SK-N-SH (cell line): ENCODE measurements at regions not wholly inside any gene's neighbourhood (a gene's known extent, or its start where the extent isn't known, plus 50 kb on each side); places are given as distances from the start of the nearest gene placed in this dataset.

Source experiments
- CTCF ChIA-PET: fragments of 300-600, 350-600 bp; formaldehyde crosslinking; extraction: SDS; loops from one replicate; lab custom pipeline; 2021; lab: Yijun Ruan, JAX
- POLR2A ChIA-PET: fragments of 350-600 bp; sonication (Branson Sonifier 250); formaldehyde crosslinking; extraction: SDS; loops from one replicate; lab custom pipeline; 2020; ENCODE audit warnings: antibody characterized with exemption, inconsistent platforms; lab: Yijun Ruan, JAX
- DNase-seq: peaks from one replicate; pipeline ENCODE4 v3.0.0; 2012
- H2AFZ ChIP-seq: fragments of 200-600 bp; sonication (generic); 2 replicates; pipeline ENCODE4 v1.8.1; 2016; ENCODE audit warnings: antibody characterized with exemption, mild to moderate bottlenecking, low read depth
- H3F3A ChIP-seq: fragments of 200-600 bp; sonication (generic); replicated peaks from 2 replicates; pipeline ENCODE3; 2016; ENCODE audit warnings: antibody characterized with exemption, mild to moderate bottlenecking; ENCODE audit not compliant: insufficient read depth
- H3K27ac ChIP-seq, 2 experiments: fragments of 200-500 bp in 1 of 2; fragments of 200-600 bp in 1 of 2; sonication (Bioruptor generic) in 1 of 2; sonication (generic), shearing (Covaris generic) in 1 of 2; 2 replicates each; pipeline versions ENCODE4 v1.5.1 to v1.6.1; 2014 to 2016; ENCODE audit warnings: low read depth in 2 of 2, inconsistent platforms in 1 of 2, low read length in 1 of 2, mild to moderate bottlenecking in 1 of 2, mixed read lengths in 1 of 2
- H3K27me3 ChIP-seq: fragments of 200-600 bp; sonication (generic), shearing (Covaris generic); 2 replicates; pipeline ENCODE4 v1.6.1; 2016; ENCODE audit warnings: mixed run types; ENCODE audit not compliant: insufficient read depth
- H3K36me3 ChIP-seq, 2 experiments: fragments of 200-500 bp in 1 of 2; fragments of 200-600 bp in 1 of 2; sonication (Bioruptor generic) in 1 of 2; sonication (generic) in 1 of 2; replicated peaks in 1 of 2; 2 replicates each; pipeline versions ENCODE3 to v1.5.1; 2014 to 2016; ENCODE audit warnings: low read length in 1 of 2, mild to moderate bottlenecking in 1 of 2; ENCODE audit not compliant: insufficient read depth in 2 of 2, control insufficient read depth in 1 of 2
- H3K4me1 ChIP-seq, 2 experiments: fragments of 200-500 bp in 1 of 2; fragments of 200-600 bp in 1 of 2; sonication (Bioruptor generic) in 1 of 2; sonication (generic), shearing (Covaris generic) in 1 of 2; 2 replicates each; pipeline versions ENCODE4 v1.5.1 to v1.6.1; 2014 to 2016; ENCODE audit warnings: low read depth in 1 of 2, low read length in 1 of 2, mixed run types in 1 of 2; ENCODE audit not compliant: insufficient read depth in 2 of 2, control insufficient read depth in 1 of 2
- H3K4me2 ChIP-seq: fragments of 200-600 bp; sonication (generic), shearing (Covaris generic); 2 replicates; pipeline ENCODE4 v1.6.1; 2017; ENCODE audit warnings: mixed run types
- H3K4me3 ChIP-seq, 2 experiments: fragments of 200-500 bp in 1 of 2; fragments of 200-600 bp in 1 of 2; sonication (Bioruptor generic) in 1 of 2; sonication (generic), shearing (Covaris generic) in 1 of 2; 2 replicates each; pipeline versions ENCODE4 v1.5.1 to v1.8.1; 2014 to 2016; ENCODE audit warnings: low read depth in 2 of 2, inconsistent platforms in 1 of 2, low read length in 1 of 2, mild to moderate bottlenecking in 1 of 2, mixed read lengths in 1 of 2, moderate library complexity in 1 of 2
- H3K79me2 ChIP-seq: fragments of 200-600 bp; sonication (generic); 2 replicates; pipeline ENCODE4 v1.8.1; 2017; ENCODE audit warnings: mild to moderate bottlenecking; ENCODE audit not compliant: insufficient read depth
- H3K9ac ChIP-seq: fragments of 200-600 bp; sonication (generic); 2 replicates; pipeline ENCODE4 v1.6.1; 2017; ENCODE audit warnings: mixed run types
- H3K9me2 ChIP-seq: fragments of 200-600 bp; sonication (generic); 2 replicates; pipeline ENCODE4 v1.6.1; 2017; ENCODE audit warnings: mixed run types
- H3K9me3 ChIP-seq: fragments of 200-600 bp; sonication (generic); 2 replicates; pipeline ENCODE4 v1.6.1; 2017; ENCODE audit warnings: mixed run types, mild to moderate bottlenecking, moderate library complexity
- H4K20me1 ChIP-seq: fragments of 200-600 bp; sonication (generic); 2 replicates; pipeline ENCODE4 v1.6.1; 2017; ENCODE audit warnings: mild to moderate bottlenecking, mixed run types; ENCODE audit not compliant: insufficient read depth
- EP300 ChIP-seq, 2 experiments: IDR thresholded peaks; 2 replicates each; pipeline versions ENCODE4 v1.4.0 to v1.6.1; 2012; ENCODE audit warnings: borderline replicate concordance in 1 of 2, low read depth in 1 of 2, low read length in 1 of 2
- FOSL2 ChIP-seq: IDR thresholded peaks from 2 replicates; pipeline ENCODE4 v1.4.0; 2012; ENCODE audit warnings: low read depth, mild to moderate bottlenecking, moderate library complexity, borderline replicate concordance
- JUND ChIP-seq: IDR thresholded peaks from 2 replicates; pipeline ENCODE4 v1.4.0; 2012
- RAD21 ChIP-seq: IDR thresholded peaks from 2 replicates; pipeline ENCODE4 v1.6.1; 2012; ENCODE audit warnings: mild to moderate bottlenecking, low read length
- RFX5 ChIP-seq: IDR thresholded peaks from 2 replicates; pipeline ENCODE4 v1.6.1; 2012; ENCODE audit warnings: mild to moderate bottlenecking, improper control_type of control experiment, low read length
- SIN3A ChIP-seq: IDR thresholded peaks from 2 replicates; pipeline ENCODE4 v1.6.1; 2012; ENCODE audit warnings: low read depth, mild to moderate bottlenecking, low read length, moderate library complexity, borderline replicate concordance
- SMC3 ChIP-seq: IDR thresholded peaks from 2 replicates; pipeline ENCODE4 v1.6.1; 2012; ENCODE audit warnings: low read depth, low read length, improper control_type of control experiment
- TAF1 ChIP-seq: IDR thresholded peaks from 2 replicates; pipeline ENCODE4 v1.6.1; 2012; ENCODE audit warnings: low read depth, mild to moderate bottlenecking, low read length, moderate library complexity, borderline replicate concordance
- USF2 ChIP-seq: fragments of 150-350 bp; IDR thresholded peaks from 2 replicates; pipeline ENCODE4 v1.6.1; 2017; ENCODE audit warnings: antibody characterized with exemption, low read length, low read depth, borderline replicate concordance
- YY1 ChIP-seq: IDR thresholded peaks from 2 replicates; pipeline ENCODE4 v1.4.0; 2012; ENCODE audit warnings: low read depth, mild to moderate bottlenecking
- WGBS: methylation state at CpG from one replicate; pipeline ENCODE4 v1.1.6; 2017; ENCODE audit warnings: low lambda C conversion rate; 5-methylcytosine and 5-hydroxymethylcytosine counted together
- TF ChIP-seq, protein P1 (sequence below): fragments of 200-600 bp; sonication (generic); IDR thresholded peaks from 2 replicates; pipeline ENCODE4 v1.6.1; 2017; ENCODE audit warnings: antibody characterized with exemption, mild to moderate bottlenecking, moderate library complexity

DNA sequence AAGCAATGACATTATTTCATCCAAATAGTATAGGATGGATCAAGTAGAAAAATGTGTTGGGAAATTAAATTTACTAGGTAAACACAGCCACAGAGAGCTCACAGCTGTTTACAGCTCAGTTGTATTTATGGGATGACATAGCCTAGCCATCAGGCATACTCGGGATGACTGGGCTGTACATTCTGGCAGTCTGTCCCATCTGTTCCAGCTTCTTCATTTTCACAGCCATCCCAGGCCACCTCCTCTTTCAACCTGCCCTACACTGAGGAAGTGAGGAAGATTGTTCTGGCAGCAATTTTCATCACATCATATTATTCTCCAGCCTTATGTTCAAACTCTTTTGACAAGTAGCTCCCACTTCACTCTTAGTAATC lies 98.4 kb upstream of the PFN2 start (continued):
- TF ChIP-seq, protein P1, sequence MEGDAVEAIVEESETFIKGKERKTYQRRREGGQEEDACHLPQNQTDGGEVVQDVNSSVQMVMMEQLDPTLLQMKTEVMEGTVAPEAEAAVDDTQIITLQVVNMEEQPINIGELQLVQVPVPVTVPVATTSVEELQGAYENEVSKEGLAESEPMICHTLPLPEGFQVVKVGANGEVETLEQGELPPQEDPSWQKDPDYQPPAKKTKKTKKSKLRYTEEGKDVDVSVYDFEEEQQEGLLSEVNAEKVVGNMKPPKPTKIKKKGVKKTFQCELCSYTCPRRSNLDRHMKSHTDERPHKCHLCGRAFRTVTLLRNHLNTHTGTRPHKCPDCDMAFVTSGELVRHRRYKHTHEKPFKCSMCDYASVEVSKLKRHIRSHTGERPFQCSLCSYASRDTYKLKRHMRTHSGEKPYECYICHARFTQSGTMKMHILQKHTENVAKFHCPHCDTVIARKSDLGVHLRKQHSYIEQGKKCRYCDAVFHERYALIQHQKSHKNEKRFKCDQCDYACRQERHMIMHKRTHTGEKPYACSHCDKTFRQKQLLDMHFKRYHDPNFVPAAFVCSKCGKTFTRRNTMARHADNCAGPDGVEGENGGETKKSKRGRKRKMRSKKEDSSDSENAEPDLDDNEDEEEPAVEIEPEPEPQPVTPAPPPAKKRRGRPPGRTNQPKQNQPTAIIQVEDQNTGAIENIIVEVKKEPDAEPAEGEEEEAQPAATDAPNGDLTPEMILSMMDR: no peak
- no peak for TF ChIP-seq SIN3A

- ChIA-PET POLR2A (no interaction called here), CTCF (interaction anchor here (2.0 kb wide), 1 partner anchor 9 kb away, joined by 5 read pairs; no protein-coding TSS in a partner anchor)
- H3K27me3 ChIP-seq: no peaks in the 10 kb centered on the region
Observed at GRCh38 chr3:150068440-150069153, 97.9 kb upstream of the PFN2 start.

GRCh38 chr3:150067561-150067960 lies 96.9 kb upstream of the PFN2 start:
- POLR2A ChIA-PET: no interaction called here
- no peak overlapping the region for H2AFZ ChIP-seq
- no peak for TF ChIP-seq EP300 (IDR thresholded peaks at IDR 0.05; ENCODE audit: borderline replicate concordance in 1 of 2, low read depth in 1 of 2, low read length in 1 of 2)
- no peak for TF ChIP-seq USF2
- no peak for TF ChIP-seq FOSL2
- no peak for TF ChIP-seq RFX5
- TF ChIP-seq YY1: no peak
- H3K9me2 ChIP-seq: no peaks in the 10 kb centered on the region
- no peak overlapping the region for H3K9ac ChIP-seq
- H4K20me1 ChIP-seq: no peaks in the 10 kb centered on the region
- H3K4me3 ChIP-seq: no peak overlapping the region
- WGBS: 83% methylated on average over 3 of the region's 3 CpGs
- H3K4me1 ChIP-seq: peaks cover 0 to under 1% of the 10 kb centered on the region in 2 experiments; a peak in 1 of 4 replicates
- no peak overlapping the region for H3K27ac ChIP-seq
- CTCF ChIA-PET: no interaction called here
- H3K27me3 ChIP-seq: no peaks in the 10 kb centered on the region
- DNase-seq: no peak
- no peak overlapping the region for H3K4me2 ChIP-seq
- H3K36me3 ChIP-seq: no peaks in the 10 kb centered on the region
- H3K79me2 ChIP-seq: no peaks in the 10 kb centered on the region
- H3F3A ChIP-seq: peaks cover 8% of the 10 kb centered on the region
- H3K9me3 ChIP-seq: no peaks in the 10 kb centered on the region

More at GRCh38 chr3:150068440-150069153, 97.9 kb upstream of the PFN2 start:
- H3K27ac ChIP-seq: no peak overlapping the region
- 91% methylated on average over 7 of the region's 7 CpGs for WGBS
- peaks cover 11% of the 10 kb centered on the region for H3F3A ChIP-seq
- peaks cover 3 to 6% of the 10 kb centered on the region in 2 experiments for H3K4me1 ChIP-seq
- no peaks in the 10 kb centered on the region for H4K20me1 ChIP-seq
- no peaks in the 10 kb centered on the region for H3K36me3 ChIP-seq
- no peak overlapping the region for H2AFZ ChIP-seq
- TF ChIP-seq TAF1 (no peak), RAD21 (no peak), JUND (no peak), SMC3 (no peak)
- TF ChIP-seq, protein P1: no peak
- no peaks in the 10 kb centered on the region for H3K9me2 ChIP-seq
- no peak overlapping the region for H3K4me3 ChIP-seq
- no peaks in the 10 kb centered on the region for H3K9me3 ChIP-seq
- DNase-seq: no peak
- H3K9ac ChIP-seq: no peak overlapping the region
- no peak overlapping the region for H3K4me2 ChIP-seq
- no peaks in the 10 kb centered on the region for H3K79me2 ChIP-seq
